Inferior parietal cortex (tissue), 1 donor: ENCODE measurements at regions not wholly inside any gene's neighbourhood (a gene's known extent, or its start where the extent isn't known, plus 50 kb on each side); places are given as distances from the start of the nearest gene placed in this dataset.

ENCODE experiments used
- DNase-seq: peaks from one replicate; pipeline ENCODE4 v3.0.0-alpha.2; 2016; ENCODE audit errors: extremely low spot score

DNA sequence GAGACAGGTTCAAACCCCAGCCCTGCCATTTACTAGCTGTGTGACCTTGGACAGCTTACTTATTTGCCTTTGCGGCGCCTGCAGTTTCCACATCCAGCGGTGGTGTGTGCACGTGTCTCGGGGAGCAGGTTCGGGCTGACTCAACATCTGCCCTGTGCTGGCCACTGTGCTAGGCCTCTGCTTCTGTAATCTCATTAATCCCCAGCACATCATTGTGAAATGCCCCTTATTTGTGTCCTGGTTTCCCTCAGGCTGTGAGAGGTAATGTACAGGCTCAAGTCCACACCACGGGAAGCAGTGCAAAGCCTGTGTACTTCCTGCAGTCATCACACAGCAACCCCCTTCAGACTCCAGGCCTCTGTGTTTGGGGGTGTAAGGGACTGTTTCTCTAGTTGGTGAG, 285.7 kb downstream of the RPS24 start:
- DNase-seq: no peak

DNA sequence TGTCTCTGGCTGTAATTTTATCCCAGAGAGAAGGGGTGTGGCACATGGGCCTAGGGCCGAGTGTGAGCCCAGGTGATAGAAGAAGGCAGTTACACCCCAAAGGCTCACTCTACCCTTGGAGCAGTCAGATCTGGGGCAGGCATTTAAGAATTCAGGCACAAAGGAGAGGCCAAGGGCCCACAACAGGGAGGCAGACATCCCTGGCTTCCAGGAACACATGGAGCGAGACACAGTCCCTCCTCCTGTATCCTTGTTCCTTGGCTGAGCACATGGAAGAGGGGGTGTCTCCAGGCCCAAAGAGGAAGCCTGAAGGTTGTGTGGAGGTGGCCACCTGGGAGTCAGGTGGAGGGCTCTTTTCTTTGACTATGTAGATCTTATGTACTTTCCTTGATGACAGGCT, 286.2 kb downstream of the RPS24 start:
- no peak for DNase-seq

DNA sequence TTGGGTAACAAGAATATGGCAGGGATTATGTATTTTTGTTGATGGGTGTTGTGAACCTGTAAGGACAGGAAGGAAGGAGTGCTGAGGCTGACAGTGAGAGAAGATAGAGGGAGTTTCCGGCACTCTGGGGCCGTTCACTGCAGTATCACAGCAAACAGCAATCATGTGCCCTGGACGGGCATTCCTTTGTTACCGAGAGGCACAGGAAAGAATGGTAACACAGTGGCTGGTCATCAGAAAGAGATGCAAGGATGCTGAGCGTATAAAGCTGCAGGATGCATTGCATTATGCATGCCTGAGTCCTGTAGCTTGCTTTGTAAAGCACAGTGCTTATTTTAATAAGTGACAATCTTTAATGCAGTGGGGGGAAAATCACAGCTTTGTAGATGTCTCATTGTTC, 286.8 kb downstream of the RPS24 start:
- no peak for DNase-seq

DNA sequence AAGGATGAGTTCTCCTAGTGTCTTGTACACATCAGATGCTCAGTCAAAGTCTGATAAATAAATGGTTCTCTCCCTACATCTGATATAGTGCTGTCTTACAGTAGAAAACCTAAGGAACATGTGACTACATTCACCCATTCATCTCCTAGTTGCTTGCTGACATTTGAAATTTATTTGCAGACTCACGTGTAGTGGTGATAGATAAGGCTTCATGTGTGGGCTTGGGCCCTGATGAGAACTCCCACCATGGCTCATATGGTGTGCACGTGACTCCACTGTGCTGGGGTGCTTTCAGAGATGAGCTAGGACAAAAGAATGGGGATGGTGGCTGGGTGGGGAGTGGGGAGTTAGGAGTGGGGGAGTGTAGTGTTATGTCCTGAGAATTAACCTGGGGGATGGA, 287.3 kb downstream of the RPS24 start:
- DNase-seq: no peak

DNA sequence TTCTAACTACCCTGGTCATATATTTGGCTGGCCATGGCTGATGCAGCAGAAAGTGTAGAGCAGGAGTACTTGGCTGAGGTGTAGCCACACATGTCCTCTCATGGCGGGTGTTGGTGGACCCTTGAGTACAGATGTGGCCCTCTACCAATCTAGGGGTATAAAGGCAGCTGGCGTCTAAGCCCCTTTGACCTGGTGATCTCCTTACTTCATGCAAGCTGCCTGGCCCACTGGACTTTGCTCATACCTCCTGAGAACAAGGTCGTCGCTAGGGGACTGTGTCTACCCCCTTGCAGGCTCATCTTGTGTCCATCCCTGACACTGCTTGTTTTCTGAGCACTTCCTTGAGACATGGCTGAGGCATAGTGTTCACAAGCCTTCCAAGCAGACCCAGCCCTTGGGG, 287.8 kb downstream of the RPS24 start:
- DNase-seq: no peak

DNA sequence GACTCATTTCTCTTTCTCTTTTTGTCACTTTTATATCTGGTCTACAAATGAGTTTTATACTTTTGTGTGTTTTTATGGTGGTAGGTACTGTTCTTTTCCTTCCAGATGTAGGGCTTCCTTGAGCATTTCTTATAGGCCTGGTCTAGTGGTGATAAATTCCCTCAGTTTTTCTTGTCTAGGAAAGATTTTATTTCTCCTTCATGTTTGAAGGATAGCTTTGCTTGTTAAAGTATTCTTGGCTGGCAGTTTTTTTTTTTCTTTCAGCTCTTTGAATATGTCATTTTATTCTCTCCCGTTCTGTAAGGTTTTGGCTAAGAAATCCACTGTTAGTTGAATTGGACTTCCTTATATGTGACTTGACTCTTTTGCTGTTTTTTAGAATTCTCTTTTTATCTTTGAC, 292.7 kb downstream of the RPS24 start:
- DNase-seq: no peak

DNA sequence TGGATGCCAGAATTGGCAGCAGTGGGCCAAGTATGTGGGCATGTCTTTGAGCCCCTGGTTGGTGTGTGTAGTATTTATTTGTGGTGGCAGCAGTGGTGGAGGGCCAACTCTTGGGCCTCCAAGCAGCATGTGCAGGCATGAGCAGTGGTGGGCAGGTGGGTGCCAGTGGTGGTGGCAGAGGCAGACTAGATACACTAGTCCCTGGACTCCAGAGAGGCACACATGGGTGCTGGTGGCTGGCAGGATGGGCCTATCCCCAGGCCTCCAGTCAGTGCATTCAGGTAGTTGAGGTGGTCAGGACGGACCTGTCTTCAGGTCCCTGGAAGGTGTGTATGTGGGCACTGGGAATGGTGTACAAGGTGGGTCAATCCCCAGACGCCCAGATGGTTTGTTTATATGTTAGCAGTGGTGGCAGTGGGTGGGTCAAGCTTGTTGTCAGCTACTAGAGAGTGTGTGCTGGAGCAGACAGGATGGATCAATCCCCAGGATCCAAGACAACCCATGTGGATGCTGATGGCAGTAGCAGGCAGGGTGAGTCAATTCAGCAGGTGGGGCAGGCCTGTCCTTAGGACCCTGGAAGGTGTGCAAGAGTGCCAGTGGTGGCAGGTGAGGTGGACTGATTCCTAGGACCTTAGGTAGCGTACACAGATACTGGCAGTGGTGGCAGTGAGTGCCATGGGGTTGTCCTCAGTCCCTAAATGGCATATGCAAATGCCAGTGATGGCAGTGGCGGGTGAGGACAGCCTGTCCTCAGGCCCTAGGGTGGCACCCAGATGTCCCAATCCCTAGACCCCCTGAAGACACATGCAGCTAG, 294.3 kb downstream of the RPS24 start:
- DNase-seq: no peak

DNA sequence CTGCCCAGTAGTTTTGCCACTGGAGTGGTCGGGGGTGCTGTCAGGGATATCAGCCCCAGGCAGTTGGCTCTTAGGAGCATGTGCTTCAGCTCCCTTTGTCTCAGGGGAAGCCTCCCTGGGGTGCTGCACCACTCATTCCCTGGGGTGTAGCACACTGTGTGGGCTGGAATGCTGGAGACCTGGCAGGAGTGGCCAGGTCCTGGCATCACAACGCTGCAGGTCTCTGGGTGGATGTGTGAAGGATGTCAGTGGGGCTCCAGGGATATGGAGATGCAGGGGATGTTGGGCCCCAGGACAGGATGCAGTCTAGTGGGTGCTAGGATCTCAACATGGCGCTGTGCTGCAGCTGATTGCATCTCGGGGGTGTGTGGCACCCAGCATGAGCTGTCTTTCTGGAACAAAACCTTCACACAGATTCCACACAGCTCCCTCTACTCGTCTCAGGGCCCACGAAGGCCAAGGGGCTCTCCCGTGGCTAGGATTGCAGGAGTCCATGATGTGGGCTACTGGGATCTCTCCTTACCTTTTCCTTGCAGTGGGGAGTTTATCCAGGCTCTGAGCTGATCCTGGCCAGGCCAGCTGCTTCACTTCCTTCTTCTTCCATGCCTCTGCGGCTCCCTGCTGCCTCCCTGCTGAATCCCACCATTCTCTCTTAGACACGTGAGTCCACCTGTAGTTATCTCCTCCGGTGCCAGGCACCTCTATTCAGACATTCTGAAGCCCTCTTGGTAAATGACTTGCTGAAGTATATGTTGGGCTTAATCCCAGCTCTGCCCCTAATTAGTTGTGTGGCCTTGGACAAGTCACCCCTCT, 295.1 kb downstream of the RPS24 start:
- no peak for DNase-seq

DNA sequence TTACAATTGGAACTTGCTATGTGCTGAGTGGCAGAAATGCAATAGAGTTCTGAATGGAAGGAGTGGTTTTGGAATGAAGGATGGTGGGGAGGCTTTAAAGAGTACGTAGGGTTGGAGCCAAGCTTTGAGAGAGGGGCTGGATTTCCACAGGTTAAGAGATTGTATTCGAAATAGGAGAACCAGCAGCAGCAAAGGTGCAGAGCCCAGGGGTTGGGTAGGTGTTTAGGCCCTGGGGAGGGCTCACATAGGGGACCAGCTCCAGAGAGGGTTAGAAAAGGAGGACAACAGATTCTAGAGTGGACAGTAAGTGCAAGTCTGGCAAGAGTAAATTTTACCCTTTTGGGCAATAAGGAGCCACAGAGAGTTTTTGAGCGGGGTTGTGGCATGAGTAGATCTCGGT, 297.2 kb downstream of the RPS24 start:
- no peak for DNase-seq

DNA sequence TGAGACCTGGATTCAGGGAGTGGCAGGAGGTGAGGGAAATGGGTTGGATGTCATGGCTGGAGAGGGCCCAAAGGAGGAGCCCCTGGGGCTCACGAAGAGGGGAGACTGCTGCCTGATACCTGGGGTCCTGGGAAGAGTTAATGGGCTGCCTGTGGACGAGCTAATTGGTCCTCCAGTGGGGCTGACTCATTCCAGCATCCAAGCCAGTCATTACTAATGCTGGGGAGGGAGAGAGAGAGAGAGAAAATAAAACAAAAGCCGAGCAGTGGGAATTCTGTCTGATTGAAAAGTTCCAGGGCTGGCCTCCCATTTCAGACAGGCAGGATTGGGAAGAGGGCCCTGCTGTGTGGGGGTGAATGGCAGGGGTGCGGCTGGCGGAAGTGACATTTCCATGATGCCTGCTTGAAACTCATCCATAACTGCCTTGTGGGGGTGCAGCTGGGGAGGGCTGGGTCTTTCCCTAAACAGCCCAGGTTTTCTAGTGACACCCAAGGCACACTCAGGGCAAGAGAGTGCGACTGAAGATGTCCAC, 297.8 kb downstream of the RPS24 start:
- no peak for DNase-seq

DNA sequence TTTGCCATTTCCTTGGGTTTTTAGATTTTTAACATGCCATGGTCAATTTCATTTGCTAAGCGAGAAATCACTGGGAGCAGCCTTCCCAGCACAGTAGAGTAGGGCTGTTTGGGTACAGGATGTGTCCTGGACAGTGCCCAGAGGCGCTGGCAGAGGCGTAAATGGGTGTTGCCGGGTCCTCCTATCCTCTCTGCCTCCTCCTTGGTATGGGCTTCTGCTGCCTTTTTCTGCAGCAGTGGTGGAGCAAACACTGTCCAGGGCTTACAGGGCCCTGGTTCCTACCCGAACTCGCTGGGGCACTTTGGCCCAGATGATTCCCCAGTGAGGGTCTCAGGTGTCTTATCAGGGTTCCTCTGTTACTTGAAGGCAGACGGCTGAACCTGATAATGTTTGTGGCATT, 298.3 kb downstream of the RPS24 start:
- no peak for DNase-seq

DNA sequence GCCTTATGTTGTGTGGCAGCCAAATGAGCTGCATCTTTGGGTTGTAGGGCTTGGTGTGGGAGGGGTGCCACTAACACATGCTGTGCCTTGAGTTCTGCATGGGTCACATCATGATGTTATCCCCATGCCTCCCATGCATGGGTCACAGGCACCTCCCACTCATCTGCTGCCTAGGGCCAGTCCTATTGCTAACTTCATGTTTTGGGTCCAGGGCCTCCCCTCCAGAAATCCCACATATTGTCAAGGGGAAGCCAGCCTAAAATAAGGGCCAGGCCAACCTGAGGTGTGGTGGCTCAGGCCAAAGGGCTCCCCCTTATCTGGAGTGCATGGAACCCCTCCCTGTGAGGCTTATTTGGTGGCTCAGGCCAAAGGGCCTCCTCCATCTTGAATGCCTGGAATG, 299.0 kb downstream of the RPS24 start:
- DNase-seq: no peak

DNA sequence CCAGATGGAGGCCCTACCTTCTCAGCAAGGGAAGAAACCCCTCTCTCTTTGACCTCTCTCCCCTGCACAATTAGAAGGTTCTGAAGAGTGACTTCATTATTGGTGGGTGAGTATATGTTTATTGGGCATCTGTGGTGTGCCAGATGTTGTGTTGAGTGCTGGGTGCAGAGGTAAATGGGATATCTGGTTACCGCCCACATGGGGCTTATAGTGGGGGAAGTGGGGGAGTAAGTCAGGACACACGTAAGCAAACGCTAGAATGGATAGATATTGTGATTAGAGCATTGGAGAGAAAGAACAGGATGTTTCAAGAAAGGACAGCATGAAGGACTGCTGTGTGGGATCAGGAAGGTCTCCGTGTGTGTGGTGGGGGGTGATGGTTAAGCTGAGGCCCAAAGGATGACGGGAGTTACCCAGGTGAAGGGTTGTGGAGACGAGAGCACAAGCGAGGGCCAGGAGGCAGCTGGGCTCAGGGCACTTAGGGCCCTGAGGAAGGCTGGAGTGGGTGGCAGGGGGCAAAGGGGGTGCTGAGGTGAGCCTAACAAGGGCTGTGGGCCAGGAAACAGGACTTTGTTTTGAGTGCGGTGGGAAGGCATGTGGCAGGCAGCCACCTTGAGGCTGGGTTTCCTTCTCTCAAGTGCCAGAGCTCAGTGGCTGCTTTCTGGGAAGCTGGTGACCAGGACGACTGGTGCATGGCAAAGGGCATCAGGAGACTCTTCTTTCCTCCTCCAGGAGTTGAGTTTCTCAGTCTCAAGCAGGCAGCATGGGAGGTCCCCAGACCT, 299.9 kb downstream of the RPS24 start:
- no peak for DNase-seq

DNA sequence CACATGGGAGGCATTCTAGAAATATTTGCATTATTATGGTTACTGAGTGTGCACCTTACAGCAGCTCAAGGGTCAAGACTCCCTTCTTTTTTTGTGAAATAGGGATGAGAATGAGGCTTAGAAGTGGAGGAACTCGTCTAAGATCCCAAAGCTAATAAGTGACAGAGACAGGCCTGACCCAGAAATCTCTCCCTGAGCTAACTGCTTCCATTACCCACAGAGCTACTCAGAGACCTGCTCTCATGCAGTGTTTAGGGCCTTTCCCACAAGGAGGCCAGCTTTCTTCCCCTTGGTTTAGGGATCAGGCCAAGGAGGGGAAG, 301.7 kb downstream of the RPS24 start:
- DNase-seq: no peak

DNA sequence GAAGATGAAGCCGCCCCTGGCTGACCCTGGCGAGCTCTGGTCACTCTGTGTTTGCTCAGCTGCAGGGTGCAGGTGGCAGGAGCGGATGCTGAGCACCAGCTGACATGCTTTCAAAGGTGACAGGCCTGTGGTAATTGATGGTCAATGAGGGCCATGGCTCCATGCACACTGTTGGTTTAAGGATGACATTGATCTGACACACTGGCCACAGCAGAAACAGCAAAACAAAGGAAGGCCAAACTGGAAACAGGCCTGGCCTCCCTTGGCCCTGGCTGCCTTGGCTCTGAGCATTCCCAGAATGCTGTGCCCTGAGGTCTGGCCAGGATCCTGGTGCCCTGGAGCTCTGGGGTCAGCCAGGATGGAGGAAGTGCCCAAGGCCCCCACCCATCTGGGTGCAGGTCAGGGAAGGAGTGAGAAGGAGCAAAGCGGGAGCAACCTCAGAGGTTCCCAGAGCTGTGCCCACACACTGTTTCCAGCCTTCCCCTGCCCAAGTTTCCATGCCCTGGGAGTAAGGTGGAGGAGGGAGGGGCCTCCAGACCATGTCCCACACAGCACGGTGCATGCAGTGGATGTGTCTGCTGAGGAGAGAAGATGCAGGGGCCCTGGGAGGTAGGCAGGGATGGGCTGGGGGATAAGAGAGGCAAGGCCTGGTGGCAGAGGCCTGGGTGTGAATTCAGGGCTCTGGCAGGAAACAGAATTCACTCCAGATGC, 302.2 kb downstream of the RPS24 start:
- no peak for DNase-seq

DNA sequence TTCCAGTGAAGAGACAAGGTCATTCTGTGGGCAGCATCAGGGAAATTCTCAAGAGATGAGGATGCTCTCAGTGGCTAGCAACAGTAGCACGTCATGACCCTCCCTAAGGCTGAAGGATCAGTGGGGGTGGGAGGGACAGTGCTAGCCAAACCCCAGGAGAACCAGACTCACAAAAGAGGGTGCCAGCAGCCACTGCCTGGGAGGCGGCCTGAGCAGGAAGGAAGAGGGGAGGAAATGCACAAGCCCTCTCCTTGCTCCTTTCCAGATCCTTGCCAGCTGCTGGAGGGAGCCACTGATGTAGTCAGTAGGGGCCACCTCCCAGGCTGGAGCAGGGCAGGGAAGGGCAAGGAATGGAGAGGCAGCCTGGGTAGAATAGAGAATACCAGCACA, 302.7 kb downstream of the RPS24 start:
- DNase-seq: no peak

DNA sequence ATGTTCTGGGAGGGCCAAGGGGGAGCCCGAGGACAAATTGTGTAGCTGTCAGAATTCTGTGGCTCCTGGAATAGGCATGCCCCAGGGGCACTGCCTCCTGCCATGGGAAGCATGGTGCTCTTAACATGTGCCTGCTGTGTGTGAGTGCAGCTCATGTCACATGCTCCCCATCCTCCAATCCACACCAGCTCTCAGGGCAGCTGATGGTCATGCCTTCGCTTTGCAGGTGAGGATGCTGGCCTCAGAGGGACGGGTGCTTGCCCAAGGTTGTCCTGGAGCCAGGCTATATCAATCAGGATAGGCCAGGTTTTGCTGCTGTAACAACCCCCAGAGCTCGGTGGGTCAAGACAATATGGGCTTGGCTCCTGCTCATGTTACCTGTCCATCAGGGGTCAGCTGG, 303.4 kb downstream of the RPS24 start:
- no peak for DNase-seq

DNA sequence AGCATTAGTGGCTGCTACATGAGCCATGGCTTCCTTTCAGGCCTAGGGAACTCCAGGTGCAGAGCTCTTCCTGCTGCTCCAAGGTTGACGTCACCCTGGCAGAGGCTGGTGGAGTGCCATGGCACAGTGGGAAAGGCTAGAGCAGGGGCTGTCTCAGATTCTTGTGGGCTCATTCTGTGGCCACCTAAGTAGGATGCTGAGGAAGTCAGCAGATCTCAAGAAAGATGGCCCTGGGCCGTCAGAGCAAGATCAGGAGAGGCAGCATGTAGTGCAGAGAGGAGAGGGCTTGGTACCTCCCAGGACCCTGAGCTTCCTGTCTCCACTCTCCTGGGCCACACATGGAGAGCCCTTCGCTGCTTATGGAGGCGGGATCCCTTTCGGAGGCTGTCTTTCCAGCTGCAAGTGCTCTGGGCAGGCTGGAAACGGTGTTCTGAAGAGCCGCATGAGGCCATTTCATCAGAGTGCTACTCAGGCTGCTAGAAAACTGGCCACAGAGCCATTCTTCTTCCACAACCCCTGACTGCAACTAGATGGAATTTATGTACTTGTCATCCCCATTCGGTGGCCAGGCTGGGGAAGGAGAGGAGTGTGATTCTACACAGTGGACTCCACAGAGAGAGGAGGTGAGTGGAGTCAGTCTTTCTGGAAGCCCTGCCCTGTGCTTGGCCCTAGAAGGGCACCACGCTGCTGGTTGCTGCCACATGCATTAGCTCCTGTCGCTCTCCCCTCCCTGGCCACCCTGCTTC, 304.2 kb downstream of the RPS24 start:
- DNase-seq: no peak

DNA sequence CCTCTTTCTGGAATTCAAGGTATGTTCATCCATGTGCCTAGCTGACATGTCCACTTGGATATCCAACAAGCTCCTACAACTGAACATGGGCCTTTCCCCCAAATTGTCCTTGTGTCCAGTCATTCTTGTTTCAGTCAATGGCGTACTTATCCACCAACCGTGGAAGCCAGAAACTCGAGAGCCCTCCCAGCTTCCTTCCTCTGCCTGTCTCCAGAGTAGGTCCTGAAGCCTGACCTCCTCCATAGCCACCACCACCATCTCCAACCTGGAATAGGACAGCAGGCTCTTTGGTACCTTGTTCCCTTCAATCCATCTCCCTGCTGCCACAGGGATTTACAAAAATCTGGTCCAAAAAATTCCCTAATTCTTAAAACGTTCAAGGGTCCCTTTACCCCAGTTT, 305.1 kb downstream of the RPS24 start:
- no peak for DNase-seq

DNA sequence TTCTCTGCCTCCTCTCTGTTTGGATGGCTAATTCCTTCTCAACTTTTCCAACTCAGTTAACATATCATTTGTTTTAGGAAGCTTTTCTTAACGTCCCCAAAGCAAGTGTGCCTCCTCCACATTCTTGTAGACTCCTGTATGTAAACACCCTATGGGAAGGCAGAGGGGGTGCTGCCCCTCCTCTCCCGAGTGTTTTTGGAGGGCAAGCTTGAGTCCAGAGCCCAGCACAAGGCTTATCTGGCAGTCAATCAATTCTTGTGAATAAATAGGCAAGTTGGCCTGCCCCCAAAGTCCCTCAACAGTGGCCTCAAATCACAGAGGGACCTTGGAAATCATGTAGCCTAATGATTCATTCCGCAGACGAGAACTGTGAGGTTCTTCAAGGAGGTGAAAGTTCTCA, 305.6 kb downstream of the RPS24 start:
- no peak for DNase-seq

DNA sequence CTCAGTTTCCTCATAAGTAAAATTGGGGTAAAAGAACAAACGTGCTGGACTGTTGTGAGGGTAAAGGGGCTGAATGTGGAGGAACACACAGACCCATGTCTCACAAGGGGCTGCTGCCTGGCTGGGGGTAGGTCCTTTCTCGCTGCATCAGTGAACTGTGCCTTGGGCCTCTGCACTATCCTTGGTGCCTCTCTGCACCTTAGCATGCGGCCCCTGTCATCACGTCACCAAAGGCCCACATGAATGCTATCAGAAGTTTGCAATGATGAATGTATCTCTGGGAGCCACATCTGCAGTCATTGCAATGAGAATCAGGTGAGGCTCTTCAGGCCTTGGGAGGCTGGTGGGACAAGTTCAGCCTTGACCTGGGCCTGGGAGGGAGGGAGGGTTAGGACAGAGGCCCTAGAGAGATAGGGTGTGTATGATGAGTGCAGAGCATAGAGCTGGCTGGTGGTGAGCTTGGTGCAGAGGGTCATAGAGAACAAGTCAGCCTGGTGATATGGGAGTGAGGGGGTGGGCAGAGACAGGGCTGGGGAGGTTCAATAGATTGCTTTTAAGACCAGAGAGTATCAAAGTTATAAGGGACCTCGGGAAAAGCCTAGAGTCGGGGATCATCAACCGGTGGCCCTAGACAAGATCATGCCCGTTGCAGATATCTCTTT, 308.4 kb downstream of the RPS24 start:
- DNase-seq: no peak
